ENCODE measurements at regions not wholly inside any gene's neighbourhood (a gene's known extent, or its start where the extent isn't known, plus 50 kb on each side); places are given as distances from the start of the nearest gene placed in this dataset.

GRCh38 chr3:78455166-78455565 is 1312.6 kb downstream of the ROBO1 start:
- Histone ChIP-seq H3K4me3 (ENCODE audit: control insufficient read depth in 2 of 3, extremely low read depth in 1 of 3, insufficient read depth in 2 of 3, low read depth in 1 of 3, low read length in 3 of 3) (no peak overlapping the region), H3K9me3 (ENCODE audit: control insufficient read depth, low read depth, low read length) (no peaks in the 10 kb centered on the region), H4K20me1 (ENCODE audit: control insufficient read depth, extremely low read depth, insufficient read depth, low read length) (no peaks in the 10 kb centered on the region), H2AFZ (ENCODE audit: control insufficient read depth, low read length) (peak overlapping the region; percentile 16), H3K36me3 (ENCODE audit: control insufficient read depth in 2 of 2, extremely low read depth in 1 of 2, insufficient read depth in 2 of 2, low read length in 2 of 2) (no peaks in the 10 kb centered on the region), H3K4me1 (ENCODE audit: control insufficient read depth, extremely low read depth, insufficient read depth, low read length) (no peaks in the 10 kb centered on the region), H3K4me2 (ENCODE audit: control insufficient read depth, extremely low read depth, insufficient read depth, low read depth, low read length) (no peak overlapping the region), H3K79me2 (ENCODE audit: control insufficient read depth, insufficient read depth, low read length) (no peaks in the 10 kb centered on the region), H3K9me1 (ENCODE audit: control insufficient read depth, extremely low read depth, insufficient read depth, low read length) (no peaks in the 10 kb centered on the region), H3K27ac (ENCODE audit: control insufficient read depth, insufficient read depth, low read length) (no peak overlapping the region), H3K9ac (ENCODE audit: control insufficient read depth, extremely low read depth, insufficient read depth, low read length) (no peak overlapping the region), H3K27me3 (ENCODE audit: control insufficient read depth, extremely low read depth, insufficient read depth, low read length) (no peaks in the 10 kb centered on the region)
- DNase-seq (ENCODE audit: low read depth, low spot score) (no peak), FAIRE-seq (no peak)
- dilution Hi-C loops (cut with MboI; ENCODE audit: extremely low pct_ligation_motif_present, low sequenced_read_pairs): no loop called here
- TF ChIP-seq CTCF (optimal IDR thresholded peaks at IDR 0.05 in 1 of 3, IDR thresholded peaks at IDR 0.05 in 1 of 3, conservative IDR thresholded peaks at IDR 0.05 in 1 of 3; ENCODE audit: extremely low read depth in 1 of 3, insufficient read depth in 2 of 3, low read length in 3 of 3) (no peak), EZH2 (IDR thresholded peaks at IDR 0.05; ENCODE audit: low read length) (no peak)

DNA sequence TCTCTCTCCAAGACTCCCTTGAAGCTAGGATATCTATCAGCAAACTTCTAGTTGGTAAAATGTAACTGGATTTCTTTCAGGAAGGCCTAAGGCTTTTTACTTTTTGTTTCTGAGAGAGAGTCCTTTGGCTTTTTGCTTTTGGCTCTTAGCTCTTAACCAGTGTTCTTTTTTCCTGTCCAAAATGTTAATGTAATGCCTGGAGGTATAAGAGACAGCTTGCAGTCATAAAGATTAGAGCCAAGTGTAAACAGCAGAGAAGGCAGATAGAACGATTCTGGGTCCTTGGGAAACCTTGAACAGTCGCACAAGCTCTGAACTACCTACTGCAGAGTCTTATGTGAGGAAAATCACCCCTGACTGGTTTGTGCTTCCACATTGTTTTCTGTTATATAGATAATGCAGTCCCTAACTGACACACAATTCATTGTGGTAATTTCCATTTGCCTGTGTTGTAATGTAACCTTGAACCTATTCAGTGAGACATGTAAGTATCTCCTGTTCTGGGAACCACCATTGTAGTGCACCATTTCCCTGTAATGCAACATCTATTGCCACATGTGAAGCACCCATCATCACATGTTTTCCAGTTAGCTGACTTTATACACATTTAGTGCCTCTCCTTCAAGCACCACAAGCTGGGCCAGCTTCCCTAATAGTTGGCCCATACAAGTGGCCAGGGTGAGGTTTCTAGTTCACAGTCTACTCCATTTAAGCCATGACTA is 1311.9 kb downstream of the ROBO1 start:
- Histone ChIP-seq H3K27ac (ENCODE audit: control insufficient read depth, insufficient read depth, low read length) (no peak overlapping the region), H3K9me1 (ENCODE audit: control insufficient read depth, extremely low read depth, insufficient read depth, low read length) (no peaks in the 10 kb centered on the region), H4K20me1 (ENCODE audit: control insufficient read depth, extremely low read depth, insufficient read depth, low read length) (no peaks in the 10 kb centered on the region), H3K4me3 (ENCODE audit: control insufficient read depth in 2 of 3, extremely low read depth in 1 of 3, insufficient read depth in 2 of 3, low read depth in 1 of 3, low read length in 3 of 3) (no peak overlapping the region), H3K9ac (ENCODE audit: control insufficient read depth, extremely low read depth, insufficient read depth, low read length) (no peak overlapping the region), H3K36me3 (ENCODE audit: control insufficient read depth in 2 of 2, extremely low read depth in 1 of 2, insufficient read depth in 2 of 2, low read length in 2 of 2) (no peaks in the 10 kb centered on the region), H2AFZ (ENCODE audit: control insufficient read depth, low read length) (peak overlapping the region; percentile 16), H3K27me3 (ENCODE audit: control insufficient read depth, extremely low read depth, insufficient read depth, low read length) (no peaks in the 10 kb centered on the region), H3K79me2 (ENCODE audit: control insufficient read depth, insufficient read depth, low read length) (no peaks in the 10 kb centered on the region), H3K4me1 (ENCODE audit: control insufficient read depth, extremely low read depth, insufficient read depth, low read length) (no peaks in the 10 kb centered on the region), H3K4me2 (ENCODE audit: control insufficient read depth, extremely low read depth, insufficient read depth, low read depth, low read length) (no peak overlapping the region), H3K9me3 (ENCODE audit: control insufficient read depth, low read depth, low read length) (no peaks in the 10 kb centered on the region)
- DNase-seq (ENCODE audit: low read depth, low spot score): no peak
- TF ChIP-seq EZH2 (IDR thresholded peaks at IDR 0.05; ENCODE audit: low read length) (no peak), CTCF (optimal IDR thresholded peaks at IDR 0.05 in 1 of 3, IDR thresholded peaks at IDR 0.05 in 1 of 3, conservative IDR thresholded peaks at IDR 0.05 in 1 of 3; ENCODE audit: extremely low read depth in 1 of 3, insufficient read depth in 2 of 3, low read length in 3 of 3) (no peak)
- FAIRE-seq: peak; percentile 9
- dilution Hi-C loops (cut with MboI; ENCODE audit: extremely low pct_ligation_motif_present, low sequenced_read_pairs): no loop called here

Measured in keratinocyte (primary cell).